ENCODE measurements at regions not wholly inside any gene's neighbourhood (a gene's known extent, or its start where the extent isn't known, plus 50 kb on each side); places are given as distances from the start of the nearest gene placed in this dataset.

GRCh38 chr2:111666160-111666559, 217.8 kb downstream of the ANAPC1 start:
- TF ChIP-seq CTCF (IDR thresholded peaks at IDR 0.05) (no peak), POLR2A (IDR thresholded peaks at IDR 0.05) (no peak)

Data from esophagus squamous epithelium (tissue), 4 donors.